B cell (primary cell): ENCODE measurements at regions not wholly inside any gene's neighbourhood (a gene's known extent, or its start where the extent isn't known, plus 50 kb on each side); places are given as distances from the start of the nearest gene placed in this dataset.

ENCODE experiments used
- EZH2 ChIP-seq: IDR thresholded peaks from 2 replicates; pipeline ENCODE4 v1.6.1; 2012; ENCODE audit warnings: borderline replicate concordance, low read depth, mild to moderate bottlenecking, moderate library complexity, low read length; ENCODE audit not compliant: insufficient read depth, poor library complexity, severe bottlenecking
- TF ChIP-seq, protein P1 (sequence below): fragments of 200-600 bp; IDR thresholded peaks from one replicate; pipeline ENCODE4 v1.8.0; 2022; ENCODE audit warnings: antibody characterized with exemption, mild to moderate bottlenecking

DNA sequence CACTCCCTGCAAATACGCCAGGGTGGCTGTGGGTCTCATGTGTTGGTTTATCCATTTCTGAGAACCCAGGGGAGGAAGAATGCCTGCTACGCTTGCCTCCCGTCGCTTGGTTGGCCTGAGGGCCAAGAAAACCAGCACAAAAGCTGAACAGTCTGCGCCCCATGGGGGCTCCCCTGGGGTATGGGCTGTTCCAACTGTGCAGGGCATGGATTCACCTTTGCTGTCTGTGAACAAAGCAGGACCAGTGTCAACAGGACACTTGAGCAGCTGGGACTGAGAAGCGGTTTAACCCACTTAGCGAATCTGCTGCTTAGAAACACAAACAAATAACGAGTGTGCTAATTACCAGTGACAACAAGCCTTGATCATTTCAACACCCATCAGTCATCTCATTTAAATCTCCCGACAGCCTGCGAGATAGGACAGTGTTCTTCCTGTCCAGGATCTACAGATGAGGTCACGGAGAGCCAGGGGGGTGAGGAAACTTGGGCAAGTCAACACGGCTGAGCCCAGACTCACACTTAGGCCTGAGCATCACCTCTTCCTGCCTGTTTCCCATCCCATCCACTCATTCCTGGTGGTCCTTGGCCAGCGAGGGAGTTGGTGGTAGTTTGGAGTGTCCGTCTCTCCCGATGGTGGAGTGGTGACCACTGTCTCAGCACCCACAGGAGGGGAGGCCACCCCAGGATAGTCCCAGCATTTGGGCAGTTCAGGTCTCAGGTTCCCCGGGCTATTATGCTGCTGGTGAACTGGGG is 111.6 kb upstream of the HAAO start:
- TF ChIP-seq, protein P1, sequence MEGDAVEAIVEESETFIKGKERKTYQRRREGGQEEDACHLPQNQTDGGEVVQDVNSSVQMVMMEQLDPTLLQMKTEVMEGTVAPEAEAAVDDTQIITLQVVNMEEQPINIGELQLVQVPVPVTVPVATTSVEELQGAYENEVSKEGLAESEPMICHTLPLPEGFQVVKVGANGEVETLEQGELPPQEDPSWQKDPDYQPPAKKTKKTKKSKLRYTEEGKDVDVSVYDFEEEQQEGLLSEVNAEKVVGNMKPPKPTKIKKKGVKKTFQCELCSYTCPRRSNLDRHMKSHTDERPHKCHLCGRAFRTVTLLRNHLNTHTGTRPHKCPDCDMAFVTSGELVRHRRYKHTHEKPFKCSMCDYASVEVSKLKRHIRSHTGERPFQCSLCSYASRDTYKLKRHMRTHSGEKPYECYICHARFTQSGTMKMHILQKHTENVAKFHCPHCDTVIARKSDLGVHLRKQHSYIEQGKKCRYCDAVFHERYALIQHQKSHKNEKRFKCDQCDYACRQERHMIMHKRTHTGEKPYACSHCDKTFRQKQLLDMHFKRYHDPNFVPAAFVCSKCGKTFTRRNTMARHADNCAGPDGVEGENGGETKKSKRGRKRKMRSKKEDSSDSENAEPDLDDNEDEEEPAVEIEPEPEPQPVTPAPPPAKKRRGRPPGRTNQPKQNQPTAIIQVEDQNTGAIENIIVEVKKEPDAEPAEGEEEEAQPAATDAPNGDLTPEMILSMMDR = no peak
- no peak for TF ChIP-seq EZH2
